ENCODE measurements at regions not wholly inside any gene's neighbourhood (a gene's known extent, or its start where the extent isn't known, plus 50 kb on each side); places are given as distances from the start of the nearest gene placed in this dataset.

DNA sequence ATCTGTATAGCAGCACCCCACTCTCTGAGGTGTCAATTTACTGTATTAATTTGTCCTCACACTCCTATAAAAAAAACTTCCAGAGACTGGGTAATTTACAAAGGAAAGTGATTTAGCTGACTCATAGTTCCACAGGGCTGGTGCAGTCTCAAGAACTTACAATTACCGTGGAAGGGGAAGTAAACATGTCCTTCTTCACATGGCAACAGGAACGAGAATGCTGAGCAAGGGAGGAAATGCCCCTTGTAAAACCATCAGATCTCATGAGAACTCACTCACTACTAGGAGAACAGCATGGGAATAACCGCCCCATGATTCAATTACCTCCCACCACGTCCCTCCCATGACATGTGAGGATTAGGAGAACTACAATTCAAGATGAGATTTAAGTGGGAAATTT, 602.6 kb downstream of the MTRR start:
- TF ChIP-seq, protein P1, sequence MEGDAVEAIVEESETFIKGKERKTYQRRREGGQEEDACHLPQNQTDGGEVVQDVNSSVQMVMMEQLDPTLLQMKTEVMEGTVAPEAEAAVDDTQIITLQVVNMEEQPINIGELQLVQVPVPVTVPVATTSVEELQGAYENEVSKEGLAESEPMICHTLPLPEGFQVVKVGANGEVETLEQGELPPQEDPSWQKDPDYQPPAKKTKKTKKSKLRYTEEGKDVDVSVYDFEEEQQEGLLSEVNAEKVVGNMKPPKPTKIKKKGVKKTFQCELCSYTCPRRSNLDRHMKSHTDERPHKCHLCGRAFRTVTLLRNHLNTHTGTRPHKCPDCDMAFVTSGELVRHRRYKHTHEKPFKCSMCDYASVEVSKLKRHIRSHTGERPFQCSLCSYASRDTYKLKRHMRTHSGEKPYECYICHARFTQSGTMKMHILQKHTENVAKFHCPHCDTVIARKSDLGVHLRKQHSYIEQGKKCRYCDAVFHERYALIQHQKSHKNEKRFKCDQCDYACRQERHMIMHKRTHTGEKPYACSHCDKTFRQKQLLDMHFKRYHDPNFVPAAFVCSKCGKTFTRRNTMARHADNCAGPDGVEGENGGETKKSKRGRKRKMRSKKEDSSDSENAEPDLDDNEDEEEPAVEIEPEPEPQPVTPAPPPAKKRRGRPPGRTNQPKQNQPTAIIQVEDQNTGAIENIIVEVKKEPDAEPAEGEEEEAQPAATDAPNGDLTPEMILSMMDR (IDR thresholded peaks at IDR 0.05) = no peak
- TF ChIP-seq EZH2phosphoT487 (IDR thresholded peaks at IDR 0.05) (no peak), EZH2 (IDR thresholded peaks at IDR 0.05) (no peak)
